Esophagus muscularis mucosa (tissue), 4 donors: ENCODE measurements at regions not wholly inside any gene's neighbourhood (a gene's known extent, or its start where the extent isn't known, plus 50 kb on each side); places are given as distances from the start of the nearest gene placed in this dataset.
"Not testable (repeated sequence)": the region's sequence is repeated elsewhere in the genome, so short reads cannot be mapped to it uniquely, and the experiment has no call there.

ENCODE experiments used
- EP300 ChIP-seq: sonication (generic); formaldehyde crosslinking; IDR thresholded peaks from one replicate; pipeline ENCODE4 v1.6.1; 2017; ENCODE audit warnings: antibody characterized with exemption
- POLR2A ChIP-seq: fragments of 450-650 bp; IDR thresholded peaks from one replicate; pipeline ENCODE4 v1.6.1; 2017; ENCODE audit warnings: antibody characterized with exemption, moderate library complexity, mild to moderate bottlenecking, low read depth
- POLR2AphosphoS5 ChIP-seq, 2 donors: sonication (generic); formaldehyde crosslinking; IDR thresholded peaks; one replicate each; pipeline ENCODE4 v1.6.1; 2017; ENCODE audit warnings: antibody characterized with exemption in 2 of 2
- TF ChIP-seq, protein P1 (sequence below), 3 experiments: fragments of 200-600 bp in 2 of 3; fragments of 450-650 bp in 1 of 3; sonication (generic) in 2 of 3; IDR thresholded peaks; one replicate each; pipeline ENCODE4 v1.5.1; 2017 to 2019; ENCODE audit warnings: antibody characterized with exemption in 3 of 3, mild to moderate bottlenecking in 2 of 3, moderate library complexity in 1 of 3

DNA sequence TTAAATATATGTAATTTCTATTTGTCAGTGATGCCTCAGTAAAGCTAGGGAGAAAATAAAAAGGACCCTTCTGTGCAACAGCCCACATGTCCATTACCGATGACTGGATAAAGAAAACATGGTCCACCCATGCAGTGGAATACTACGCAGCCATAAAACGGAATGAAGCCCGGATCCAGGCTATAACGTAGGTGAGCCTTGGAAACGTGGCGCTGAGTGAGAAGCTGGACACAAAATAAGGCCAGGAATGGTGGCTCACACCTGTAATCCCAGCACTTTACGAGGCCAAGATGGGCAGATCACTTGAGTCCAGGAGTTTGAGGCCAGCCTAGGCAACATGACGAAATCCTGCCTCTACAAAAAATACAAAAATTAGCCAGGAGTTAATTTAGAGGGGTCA, 98.2 kb downstream of the CRLF3 start:
- not testable (repeated sequence) for TF ChIP-seq POLR2AphosphoS5 (IDR thresholded peaks at IDR 0.05); POLR2A; EP300
- TF ChIP-seq, protein P1, sequence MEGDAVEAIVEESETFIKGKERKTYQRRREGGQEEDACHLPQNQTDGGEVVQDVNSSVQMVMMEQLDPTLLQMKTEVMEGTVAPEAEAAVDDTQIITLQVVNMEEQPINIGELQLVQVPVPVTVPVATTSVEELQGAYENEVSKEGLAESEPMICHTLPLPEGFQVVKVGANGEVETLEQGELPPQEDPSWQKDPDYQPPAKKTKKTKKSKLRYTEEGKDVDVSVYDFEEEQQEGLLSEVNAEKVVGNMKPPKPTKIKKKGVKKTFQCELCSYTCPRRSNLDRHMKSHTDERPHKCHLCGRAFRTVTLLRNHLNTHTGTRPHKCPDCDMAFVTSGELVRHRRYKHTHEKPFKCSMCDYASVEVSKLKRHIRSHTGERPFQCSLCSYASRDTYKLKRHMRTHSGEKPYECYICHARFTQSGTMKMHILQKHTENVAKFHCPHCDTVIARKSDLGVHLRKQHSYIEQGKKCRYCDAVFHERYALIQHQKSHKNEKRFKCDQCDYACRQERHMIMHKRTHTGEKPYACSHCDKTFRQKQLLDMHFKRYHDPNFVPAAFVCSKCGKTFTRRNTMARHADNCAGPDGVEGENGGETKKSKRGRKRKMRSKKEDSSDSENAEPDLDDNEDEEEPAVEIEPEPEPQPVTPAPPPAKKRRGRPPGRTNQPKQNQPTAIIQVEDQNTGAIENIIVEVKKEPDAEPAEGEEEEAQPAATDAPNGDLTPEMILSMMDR (IDR thresholded peaks at IDR 0.05) = not testable (repeated sequence)
